Activated CD8-positive, alpha-beta T cell treated with anti-CD3 and anti-CD28 coated beads, Interleukin-2, amount 10 ng/mL, durations not matched to agents 7 days and 5 days (primary cell): ENCODE measurements at regions not wholly inside any gene's neighbourhood (a gene's known extent, or its start where the extent isn't known, plus 50 kb on each side); places are given as distances from the start of the nearest gene placed in this dataset.
"Not testable (repeated sequence)": the region's sequence is repeated elsewhere in the genome, so short reads cannot be mapped to it uniquely, and the experiment has no call there.

ENCODE experiments used
- ATAC-seq: fragments of 150-1000 bp; cut with Tn5 transposase; one replicate; pipeline ENCODE4 v1.10.0; 2021; ENCODE audit warnings: moderate library complexity
- CTCF ChIA-PET: fragments of 350-600 bp; sonication (Branson Sonifier 250); formaldehyde crosslinking; loops from one replicate; lab custom pipeline; 2021; ENCODE audit warnings: antibody characterized with exemption; lab: Charles Lee
- POLR2A ChIA-PET: fragments of 350-600 bp; sonication (Branson Sonifier 250); formaldehyde crosslinking; loops from one replicate; lab custom pipeline; 2021; ENCODE audit warnings: antibody characterized with exemption; lab: Charles Lee
- DNase-seq: peaks from one replicate; pipeline ENCODE4 v3.0.0-alpha.2; 2020
- H3K27ac Mint-ChIP-seq: one replicate; pipeline ENCODE4 v1.8.0; 2021; ENCODE audit warnings: mild to moderate bottlenecking, mixed read lengths
- H3K27me3 Mint-ChIP-seq: one replicate; pipeline ENCODE4 v1.8.0; 2021; ENCODE audit warnings: low read depth, mixed read lengths
- H3K36me3 Mint-ChIP-seq: one replicate; pipeline ENCODE4 v1.8.0; 2021; ENCODE audit warnings: low read depth, mixed read lengths
- H3K4me1 Mint-ChIP-seq: one replicate; pipeline ENCODE4 v1.8.0; 2021; ENCODE audit warnings: low read depth, mixed read lengths
- H3K4me3 Mint-ChIP-seq: one replicate; pipeline ENCODE4 v1.8.0; 2021; ENCODE audit warnings: mild to moderate bottlenecking, mixed read lengths
- H3K9me3 Mint-ChIP-seq: one replicate; pipeline ENCODE4 v1.8.0; 2022; ENCODE audit warnings: mixed read lengths; ENCODE audit not compliant: insufficient read depth

DNA sequence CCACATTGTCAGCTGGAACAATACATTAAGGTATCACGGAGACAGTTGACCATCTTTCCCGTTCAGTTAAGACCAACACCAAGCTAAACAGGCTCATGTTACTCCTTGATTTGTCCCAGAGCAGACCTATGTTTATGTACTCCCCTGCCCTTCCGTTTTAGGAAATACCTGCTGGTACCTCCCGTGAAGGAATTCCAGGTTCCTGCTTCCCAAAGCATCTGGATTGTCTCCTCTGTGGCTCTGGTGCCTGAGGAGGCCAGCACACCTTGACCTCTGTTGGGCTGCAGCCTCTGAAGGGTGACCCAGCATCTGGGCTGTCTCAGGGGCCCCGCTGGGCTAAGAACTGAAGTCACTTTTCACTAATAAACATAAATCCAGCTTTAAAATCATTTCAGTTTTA lies 647.8 kb upstream of the MARCKS start:
- no peaks in the 10 kb centered on the region for H3K36me3 Mint-ChIP-seq
- ChIA-PET CTCF (no interaction called here), POLR2A (no interaction called here)
- ATAC-seq = no peak
- no peak overlapping the region for H3K4me3 Mint-ChIP-seq
- H3K27ac Mint-ChIP-seq = no peak overlapping the region
- H3K27me3 Mint-ChIP-seq = no peaks in the 10 kb centered on the region
- no peaks in the 10 kb centered on the region for H3K9me3 Mint-ChIP-seq
- DNase-seq = no peak
- H3K4me1 Mint-ChIP-seq = no peaks in the 10 kb centered on the region

- DNase-seq = no peak
- ATAC-seq = no peak
- H3K4me3 Mint-ChIP-seq = no peak overlapping the region
- no peaks in the 10 kb centered on the region for H3K27me3 Mint-ChIP-seq
- POLR2A ChIA-PET = no interaction called here
- no peak overlapping the region for H3K27ac Mint-ChIP-seq
- H3K36me3 Mint-ChIP-seq = no peaks in the 10 kb centered on the region
- no peaks in the 10 kb centered on the region for H3K9me3 Mint-ChIP-seq
- H3K4me1 Mint-ChIP-seq = no peaks in the 10 kb centered on the region
- CTCF ChIA-PET = no interaction called here
Observed at GRCh38 chr6:113211170-113211569, 646.0 kb upstream of the MARCKS start.

DNA sequence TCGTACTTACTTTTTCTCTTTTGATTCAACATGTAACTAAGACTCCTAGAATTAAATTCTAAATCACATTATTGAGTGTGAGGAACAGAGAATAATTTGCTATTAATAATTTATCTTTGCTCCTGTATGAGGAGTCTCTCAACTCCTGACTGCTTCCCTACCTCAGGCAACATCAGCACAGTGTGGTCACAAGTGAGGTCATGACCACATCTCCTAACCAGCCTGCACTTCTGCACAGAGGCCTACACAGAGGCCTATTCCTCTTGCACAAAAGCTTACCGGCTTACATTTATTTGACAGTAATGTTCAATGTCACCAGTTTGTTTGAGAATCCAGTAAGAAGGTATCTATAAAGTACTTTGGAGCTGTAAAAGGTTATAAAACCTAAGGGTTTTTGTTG lies 637.4 kb upstream of the MARCKS start:
- Mint-ChIP-seq H3K36me3 (no peaks in the 10 kb centered on the region), H3K27ac (no peak overlapping the region), H3K4me1 (no peaks in the 10 kb centered on the region), H3K27me3 (no peaks in the 10 kb centered on the region), H3K4me3 (no peak overlapping the region), H3K9me3 (peaks cover 7% of the 10 kb centered on the region)
- DNase-seq (no peak), ATAC-seq (no peak)
- ChIA-PET POLR2A (no interaction called here), CTCF (no interaction called here)

DNA sequence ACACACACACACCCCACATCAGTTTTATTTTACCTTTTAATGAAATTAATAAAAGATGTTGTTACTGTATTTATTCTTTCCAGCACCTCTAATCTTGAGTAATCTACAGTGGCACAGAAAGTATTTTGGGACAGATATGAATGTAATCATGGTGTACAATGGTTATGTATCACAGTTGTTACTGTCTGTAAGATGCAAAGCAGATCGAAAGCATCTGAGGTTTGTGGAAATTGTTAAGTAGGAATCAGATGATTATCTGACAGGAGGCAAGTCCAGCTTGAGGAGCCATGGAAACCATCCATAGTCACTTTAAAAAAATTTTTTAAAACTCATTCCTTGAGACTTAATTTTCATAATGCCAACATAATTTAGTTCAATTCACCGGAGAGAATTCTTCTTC lies 636.3 kb upstream of the MARCKS start:
- H3K36me3 Mint-ChIP-seq = no peaks in the 10 kb centered on the region
- no peaks in the 10 kb centered on the region for H3K4me1 Mint-ChIP-seq
- ChIA-PET POLR2A (no interaction called here), CTCF (no interaction called here)
- H3K4me3 Mint-ChIP-seq = no peak overlapping the region
- no peak overlapping the region for H3K27ac Mint-ChIP-seq
- H3K27me3 Mint-ChIP-seq = no peaks in the 10 kb centered on the region
- ATAC-seq (no peak), DNase-seq (no peak)
- peaks cover 7% of the 10 kb centered on the region for H3K9me3 Mint-ChIP-seq

- Mint-ChIP-seq H3K4me3 (no peak overlapping the region), H3K27ac (no peak overlapping the region), H3K4me1 (no peaks in the 10 kb centered on the region), H3K27me3 (no peaks in the 10 kb centered on the region), H3K36me3 (no peaks in the 10 kb centered on the region), H3K9me3 (peaks cover 7% of the 10 kb centered on the region)
- ATAC-seq (no peak), DNase-seq (no peak)
- ChIA-PET CTCF (no interaction called here), POLR2A (no interaction called here)
Observed at GRCh38 chr6:113221850-113222249, 635.3 kb upstream of the MARCKS start.

- Mint-ChIP-seq H3K4me3 (no peak overlapping the region), H3K27me3 (no peaks in the 10 kb centered on the region), H3K27ac (no peak overlapping the region), H3K9me3 (no peaks in the 10 kb centered on the region), H3K4me1 (no peaks in the 10 kb centered on the region), H3K36me3 (no peaks in the 10 kb centered on the region)
- ChIA-PET CTCF (no interaction called here), POLR2A (no interaction called here)
- ATAC-seq = no peak
- DNase-seq = no peak
Observed at GRCh38 chr6:113246186-113246585, 611.0 kb upstream of the MARCKS start.

DNA sequence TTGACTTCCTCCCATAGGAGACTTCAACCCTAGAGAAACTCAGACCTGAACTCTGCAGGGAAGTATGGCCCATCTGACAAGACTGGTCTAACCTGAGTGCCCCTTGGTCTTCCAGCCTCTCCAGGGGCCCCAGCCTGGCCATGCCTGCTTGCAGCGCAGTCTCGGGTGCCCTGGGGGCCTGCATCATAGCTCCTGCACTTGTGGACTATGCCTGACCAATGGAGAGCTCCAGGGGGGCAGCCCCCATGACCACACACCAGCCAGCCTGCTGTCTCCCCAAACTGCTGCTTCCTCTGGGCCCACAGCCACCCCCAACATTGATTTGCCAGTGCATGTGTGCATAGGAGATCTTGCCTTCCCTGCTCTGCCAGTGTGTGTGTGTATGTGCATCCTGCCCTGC lies 608.6 kb upstream of the MARCKS start:
- H3K9me3 Mint-ChIP-seq = no peaks in the 10 kb centered on the region

DNA sequence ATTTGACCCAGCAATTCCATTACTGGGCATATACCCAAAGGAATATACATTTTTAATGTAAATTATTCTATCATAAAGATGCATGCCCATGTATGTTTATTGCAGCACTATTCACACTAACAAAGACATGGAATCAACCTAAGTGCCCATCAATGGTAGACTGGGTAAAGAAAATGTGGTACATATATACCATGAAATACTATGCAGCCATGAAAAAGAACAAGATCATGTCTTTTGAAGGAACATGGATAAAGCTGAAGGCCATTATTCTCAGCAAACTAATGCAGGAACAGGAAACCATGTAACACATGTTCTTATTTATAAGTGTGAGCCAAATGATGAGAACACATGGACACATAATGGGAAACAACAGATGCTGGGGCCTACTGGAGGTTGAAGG lies 603.0 kb upstream of the MARCKS start:
- CTCF ChIA-PET, ATAC-seq, H3K36me3 Mint-ChIP-seq: not testable (repeated sequence)

More for the DNA sequence above, 608.6 kb upstream of the MARCKS start:
- ChIA-PET POLR2A (no interaction called here), CTCF (no interaction called here)
- no peaks in the 10 kb centered on the region for H3K27me3 Mint-ChIP-seq
- H3K4me3 Mint-ChIP-seq = no peak overlapping the region
- H3K27ac Mint-ChIP-seq = no peak overlapping the region
- no peaks in the 10 kb centered on the region for H3K36me3 Mint-ChIP-seq
- ATAC-seq (no peak), DNase-seq (no peak)
- H3K4me1 Mint-ChIP-seq = no peaks in the 10 kb centered on the region

GRCh38 chr6:113258771-113259170 lies 598.4 kb upstream of the MARCKS start:
- no peaks in the 10 kb centered on the region for H3K9me3 Mint-ChIP-seq
- no peaks in the 10 kb centered on the region for H3K36me3 Mint-ChIP-seq
- no peaks in the 10 kb centered on the region for H3K4me1 Mint-ChIP-seq
- no peak overlapping the region for H3K4me3 Mint-ChIP-seq
- no peak overlapping the region for H3K27ac Mint-ChIP-seq
- no peak for DNase-seq
- no peak for ATAC-seq
- POLR2A ChIA-PET = no interaction called here
- CTCF ChIA-PET = no interaction called here
- no peaks in the 10 kb centered on the region for H3K27me3 Mint-ChIP-seq

More for the DNA sequence above, 603.0 kb upstream of the MARCKS start:
- H3K27me3 Mint-ChIP-seq, DNase-seq, H3K4me3 Mint-ChIP-seq, H3K9me3 Mint-ChIP-seq, H3K4me1 Mint-ChIP-seq, POLR2A ChIA-PET, H3K27ac Mint-ChIP-seq: not testable (repeated sequence)

DNA sequence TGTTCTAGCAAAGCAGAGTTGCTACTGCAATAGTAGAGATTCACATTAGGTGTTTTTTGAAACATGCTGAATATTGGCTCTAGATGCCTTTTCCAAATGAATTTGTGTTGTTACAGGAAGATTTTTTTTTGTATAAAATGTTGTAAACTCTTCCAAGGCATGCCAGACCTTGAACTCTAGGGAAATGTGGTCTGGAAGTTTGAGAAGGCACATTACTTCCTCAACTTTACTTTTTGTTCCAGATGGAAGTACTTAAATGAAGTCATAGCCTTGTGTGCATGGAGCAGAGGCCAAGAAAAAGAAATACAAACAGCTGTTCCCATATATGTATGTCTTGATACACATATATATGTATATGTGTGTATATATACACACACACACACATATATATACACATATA lies 585.7 kb upstream of the MARCKS start:
- CTCF ChIA-PET = no interaction called here
- Mint-ChIP-seq H3K27me3 (no peaks in the 10 kb centered on the region), H3K9me3 (peaks cover 18% of the 10 kb centered on the region), H3K36me3 (no peaks in the 10 kb centered on the region), H3K4me1 (no peaks in the 10 kb centered on the region), H3K4me3 (no peak overlapping the region), H3K27ac (no peak overlapping the region)
- ATAC-seq = no peak
- POLR2A ChIA-PET = no interaction called here
- DNase-seq = no peak

DNA sequence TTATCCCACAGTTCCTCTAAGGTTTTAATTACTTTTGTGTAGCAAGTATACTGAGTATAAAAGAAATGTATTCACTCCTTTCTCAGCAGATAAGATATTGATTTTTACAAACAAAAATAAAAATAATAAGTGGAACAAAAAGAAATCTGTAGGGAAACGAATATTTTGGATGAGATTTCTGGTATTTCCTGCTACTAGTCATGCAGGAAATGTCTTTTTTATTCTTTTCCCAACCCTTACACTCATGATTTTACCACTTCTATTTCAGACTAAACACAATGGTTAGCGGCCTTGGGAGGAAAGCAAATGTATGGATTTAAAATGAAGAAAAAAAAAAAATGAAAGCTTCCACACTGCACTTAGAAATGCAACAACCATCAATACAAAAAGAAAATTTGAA lies 580.5 kb upstream of the MARCKS start:
- H3K27ac Mint-ChIP-seq = no peak overlapping the region
- ATAC-seq = no peak
- H3K9me3 Mint-ChIP-seq = no peaks in the 10 kb centered on the region
- no peak overlapping the region for H3K4me3 Mint-ChIP-seq
- H3K27me3 Mint-ChIP-seq = no peaks in the 10 kb centered on the region
- H3K36me3 Mint-ChIP-seq = no peaks in the 10 kb centered on the region
- ChIA-PET CTCF (no interaction called here), POLR2A (no interaction called here)
- DNase-seq = no peak
- no peaks in the 10 kb centered on the region for H3K4me1 Mint-ChIP-seq

GRCh38 chr6:113277111-113277510 lies 580.0 kb upstream of the MARCKS start:
- H3K27ac Mint-ChIP-seq = no peak overlapping the region
- no peak for ATAC-seq
- ChIA-PET POLR2A (no interaction called here), CTCF (no interaction called here)
- DNase-seq = no peak
- no peaks in the 10 kb centered on the region for H3K27me3 Mint-ChIP-seq
- H3K4me1 Mint-ChIP-seq = no peaks in the 10 kb centered on the region
- H3K4me3 Mint-ChIP-seq = no peak overlapping the region
- no peaks in the 10 kb centered on the region for H3K9me3 Mint-ChIP-seq
- no peaks in the 10 kb centered on the region for H3K36me3 Mint-ChIP-seq

DNA sequence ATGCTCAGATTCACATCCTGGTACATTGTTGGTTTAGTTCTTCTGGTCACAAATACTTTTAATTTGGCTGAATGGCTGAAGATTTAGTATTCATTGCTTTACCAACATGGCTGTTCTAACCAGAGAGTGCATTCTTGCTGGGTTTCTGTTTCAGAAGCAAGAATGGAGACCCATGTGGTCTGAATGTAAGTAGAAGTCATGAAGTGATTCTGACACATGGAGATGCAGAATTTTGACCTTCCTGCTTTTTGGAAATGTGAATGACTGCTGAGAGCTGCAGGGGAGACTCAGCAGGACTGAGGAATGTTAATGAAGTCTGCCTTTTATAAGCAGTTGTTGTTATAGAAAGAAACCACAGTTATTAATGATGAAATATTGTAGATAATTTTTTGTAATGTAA lies 576.1 kb upstream of the MARCKS start:
- ChIA-PET POLR2A (no interaction called here), CTCF (no interaction called here)
- Mint-ChIP-seq H3K4me1 (no peaks in the 10 kb centered on the region), H3K27me3 (no peaks in the 10 kb centered on the region), H3K9me3 (no peaks in the 10 kb centered on the region), H3K4me3 (no peak overlapping the region), H3K27ac (no peak overlapping the region), H3K36me3 (no peaks in the 10 kb centered on the region)
- ATAC-seq = no peak
- no peak for DNase-seq
